OCI-LY1 (cell line): ENCODE measurements at regions not wholly inside any gene's neighbourhood (a gene's known extent, or its start where the extent isn't known, plus 50 kb on each side); places are given as distances from the start of the nearest gene placed in this dataset.

Experiments used
- EZH2 ChIP-seq: fragments of 200-600 bp; sonication (generic), shearing (Covaris generic); IDR thresholded peaks from 2 replicates; pipeline ENCODE4 v1.8.0; 2017; ENCODE audit warnings: borderline replicate concordance, mixed run types, mild to moderate bottlenecking, antibody characterized with exemption, low read length, moderate library complexity, mixed read lengths
- TF ChIP-seq, protein P1 (sequence below): fragments of 200-600 bp; sonication (generic), shearing (Covaris generic); IDR thresholded peaks from 2 replicates; pipeline ENCODE4 v1.5.1; 2017; ENCODE audit warnings: mild to moderate bottlenecking, antibody characterized with exemption, low read length, moderate library complexity, mixed read lengths

DNA sequence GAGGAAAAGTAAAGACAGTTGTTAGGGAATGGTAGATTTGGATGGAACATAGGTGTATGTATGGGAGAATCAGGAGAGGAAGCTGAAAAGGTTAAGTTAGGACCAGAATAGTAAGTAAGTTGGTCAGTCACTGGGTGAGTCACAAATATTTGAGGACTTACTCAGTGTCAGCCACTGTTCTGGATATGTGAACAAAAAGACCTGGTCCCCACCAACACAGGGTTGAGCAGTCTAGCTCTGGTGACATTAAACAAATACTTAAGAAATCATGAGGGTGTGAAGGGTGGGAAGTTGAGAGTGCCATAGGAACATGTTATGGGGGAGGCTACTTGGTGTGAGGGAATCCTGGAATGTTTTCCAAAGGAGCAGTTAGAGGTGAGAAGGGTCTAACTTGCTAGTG, 246.9 kb downstream of the PTEN start:
- TF ChIP-seq, protein P1, sequence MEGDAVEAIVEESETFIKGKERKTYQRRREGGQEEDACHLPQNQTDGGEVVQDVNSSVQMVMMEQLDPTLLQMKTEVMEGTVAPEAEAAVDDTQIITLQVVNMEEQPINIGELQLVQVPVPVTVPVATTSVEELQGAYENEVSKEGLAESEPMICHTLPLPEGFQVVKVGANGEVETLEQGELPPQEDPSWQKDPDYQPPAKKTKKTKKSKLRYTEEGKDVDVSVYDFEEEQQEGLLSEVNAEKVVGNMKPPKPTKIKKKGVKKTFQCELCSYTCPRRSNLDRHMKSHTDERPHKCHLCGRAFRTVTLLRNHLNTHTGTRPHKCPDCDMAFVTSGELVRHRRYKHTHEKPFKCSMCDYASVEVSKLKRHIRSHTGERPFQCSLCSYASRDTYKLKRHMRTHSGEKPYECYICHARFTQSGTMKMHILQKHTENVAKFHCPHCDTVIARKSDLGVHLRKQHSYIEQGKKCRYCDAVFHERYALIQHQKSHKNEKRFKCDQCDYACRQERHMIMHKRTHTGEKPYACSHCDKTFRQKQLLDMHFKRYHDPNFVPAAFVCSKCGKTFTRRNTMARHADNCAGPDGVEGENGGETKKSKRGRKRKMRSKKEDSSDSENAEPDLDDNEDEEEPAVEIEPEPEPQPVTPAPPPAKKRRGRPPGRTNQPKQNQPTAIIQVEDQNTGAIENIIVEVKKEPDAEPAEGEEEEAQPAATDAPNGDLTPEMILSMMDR: no peak
- TF ChIP-seq EZH2: no peak
